T-helper 1 cell (primary cell): ENCODE measurements at regions not wholly inside any gene's neighbourhood (a gene's known extent, or its start where the extent isn't known, plus 50 kb on each side); places are given as distances from the start of the nearest gene placed in this dataset.

Experiments
- DNase-seq, 5 donors: peaks; one replicate each; pipeline ENCODE4 v3.0.0-alpha.2; 2012 to 2020

GRCh38 chr2:145140658-145141057 is 620.7 kb upstream of the ZEB2 start:
- no peak for DNase-seq

GRCh38 chr2:145138626-145139025 is 618.7 kb upstream of the ZEB2 start:
- DNase-seq: no peak

- DNase-seq: no peak
These were observed 618.0 kb upstream of the ZEB2 start for GRCh38 chr2:145137901-145138300.

GRCh38 chr2:145137211-145137610 is 617.3 kb upstream of the ZEB2 start:
- DNase-seq: no peak

- DNase-seq: no peak
These were observed 616.8 kb upstream of the ZEB2 start for GRCh38 chr2:145136702-145137101.

- DNase-seq: no peak
These were observed 606.2 kb upstream of the ZEB2 start for GRCh38 chr2:145126146-145126545.

- DNase-seq: no peak
These were observed 604.2 kb upstream of the ZEB2 start for GRCh38 chr2:145124085-145124484.

- no peak for DNase-seq
These were observed 603.7 kb upstream of the ZEB2 start for GRCh38 chr2:145123606-145124005.

GRCh38 chr2:145119225-145119624 is 599.3 kb upstream of the ZEB2 start:
- DNase-seq: no peak

GRCh38 chr2:145116834-145117725 is 597.2 kb upstream of the ZEB2 start:
- DNase-seq: no peak

GRCh38 chr2:145116056-145116455 is 596.1 kb upstream of the ZEB2 start:
- no peak for DNase-seq

- DNase-seq: no peak
These were observed 594.8 kb upstream of the ZEB2 start for GRCh38 chr2:145114726-145115125.

GRCh38 chr2:145112467-145112866 is 592.5 kb upstream of the ZEB2 start:
- DNase-seq: no peak

- DNase-seq: no peak
These were observed 590.9 kb upstream of the ZEB2 start for GRCh38 chr2:145110668-145111356.

- DNase-seq: no peak
These were observed 589.2 kb upstream of the ZEB2 start for GRCh38 chr2:145108959-145109710.

- DNase-seq: no peak
These were observed 588.5 kb upstream of the ZEB2 start for GRCh38 chr2:145108361-145108778.

GRCh38 chr2:145106293-145106692 is 586.4 kb upstream of the ZEB2 start:
- DNase-seq: no peak

- no peak for DNase-seq
These were observed 582.8 kb upstream of the ZEB2 start for GRCh38 chr2:145102706-145103105.

GRCh38 chr2:145100301-145100700 is 580.4 kb upstream of the ZEB2 start:
- DNase-seq: no peak

- no peak for DNase-seq
These were observed 576.7 kb upstream of the ZEB2 start for GRCh38 chr2:145096582-145096981.

- DNase-seq: no peak
These were observed 575.9 kb upstream of the ZEB2 start for GRCh38 chr2:145095641-145096435.

GRCh38 chr2:145094370-145094769 is 574.5 kb upstream of the ZEB2 start:
- DNase-seq: no peak

- DNase-seq: no peak
These were observed 572.0 kb upstream of the ZEB2 start for GRCh38 chr2:145091967-145092366.
